K562 (cell line): ENCODE measurements at regions not wholly inside any gene's neighbourhood (a gene's known extent, or its start where the extent isn't known, plus 50 kb on each side); places are given as distances from the start of the nearest gene placed in this dataset.

Experiments used
- ATF6 ChIP-seq: sonication (generic); formaldehyde crosslinking; IDR thresholded peaks from 2 replicates; pipeline ENCODE4 v1.4.0; 2020; ENCODE audit warnings: mild to moderate bottlenecking, missing genetic modification reagents
- CTCF ChIP-seq, 3 experiments: IDR thresholded peaks in 2 of 3; conservative IDR thresholded peaks in 1 of 3; 2 replicates each; pipeline ENCODE4 v1.5.1; 2011 to 2012; ENCODE audit warnings: low read length in 3 of 3, mild to moderate bottlenecking in 3 of 3, control low read depth in 2 of 3, improper control_type of control experiment in 1 of 3, inconsistent platforms in 1 of 3, low read depth in 1 of 3, mixed read lengths in 1 of 3, moderate library complexity in 1 of 3; ENCODE audit not compliant: insufficient read depth in 2 of 3
- ELK1 ChIP-seq: sonication (generic); formaldehyde crosslinking; IDR thresholded peaks from 2 replicates; pipeline ENCODE4 v1.8.1; 2022; ENCODE audit warnings: missing genetic modification reagents
- FOXK1 ChIP-seq: sonication (generic); formaldehyde crosslinking; IDR thresholded peaks from 2 replicates; pipeline ENCODE4 v1.8.0; 2022; ENCODE audit warnings: missing genetic modification reagents, mild to moderate bottlenecking, borderline replicate concordance
- FOXP4 ChIP-seq: sonication (generic); formaldehyde crosslinking; IDR thresholded peaks from 2 replicates; pipeline ENCODE4 v1.8.0; 2022; ENCODE audit warnings: mild to moderate bottlenecking, missing genetic modification reagents, borderline replicate concordance
- HDAC1 ChIP-seq, 2 experiments: fragments of 450-650 bp; IDR thresholded peaks; 2 replicates each; pipeline ENCODE4 v1.6.1; 2016 to 2017; ENCODE audit warnings: inconsistent platforms in 1 of 2, mild to moderate bottlenecking in 1 of 2, moderate library complexity in 1 of 2
- POLR2A ChIP-seq: fragments of 450-650 bp; conservative IDR thresholded peaks from 2 replicates; pipeline ENCODE4 v1.6.1; 2016
- RAD51 ChIP-seq: fragments of 450-650 bp; IDR thresholded peaks from 2 replicates; pipeline ENCODE4 v1.7.1; 2016; ENCODE audit warnings: low read depth, mild to moderate bottlenecking, borderline replicate concordance
- SIN3B ChIP-seq: fragments of 450-650 bp; IDR thresholded peaks from 2 replicates; pipeline ENCODE4 v1.6.1; 2017; ENCODE audit warnings: low read depth, mild to moderate bottlenecking, moderate library complexity
- TAL1 ChIP-seq: fragments of 450-650 bp; IDR thresholded peaks from 2 replicates; pipeline ENCODE4 v1.6.1; 2016; ENCODE audit warnings: mild to moderate bottlenecking
- USF2 ChIP-seq: sonication (generic); formaldehyde crosslinking; IDR thresholded peaks from 2 replicates; pipeline ENCODE4 v1.5.0; 2020; ENCODE audit warnings: missing genetic modification reagents
- ZNF175 ChIP-seq: fragments of 200-800 bp; sonication (Bioruptor generic); IDR thresholded peaks from 2 replicates; pipeline ENCODE4 v1.6.1; 2016; ENCODE audit warnings: low read depth, mild to moderate bottlenecking, missing genetic modification characterization, missing compliant biosample characterization

GRCh38 chr10:83809001-83809400 is 330.3 kb upstream of the GHITM start:
- TF ChIP-seq ZNF175 (CRISPR knock-in tag) (no peak), POLR2A (no peak), HDAC1 (IDR thresholded peaks at IDR 0.05) (no peak), FOXP4 (no peak), SIN3B (no peak), RAD51 (no peak), ATF6 (no peak), FOXK1 (CRISPR knock-in tag) (no peak), CTCF (IDR thresholded peaks at IDR 0.05 in 2 of 3, conservative IDR thresholded peaks at IDR 0.05 in 1 of 3; ENCODE audit: insufficient read depth in 2 of 3, low read depth in 1 of 3, low read length in 3 of 3) (no peak), ELK1 (no peak), USF2 (no peak), TAL1 (no peak)
